HG02884 (cell line): ENCODE measurements at regions not wholly inside any gene's neighbourhood (a gene's known extent, or its start where the extent isn't known, plus 50 kb on each side); places are given as distances from the start of the nearest gene placed in this dataset.

Experiments used
- ATAC-seq: cut with Tn5 transposase; IDR thresholded peaks from one replicate; pipeline ENCODE4 v1.9.1; 2021; ENCODE audit warnings: mild to moderate bottlenecking, moderate library complexity; ENCODE audit not compliant: unreplicated experiment

GRCh38 chr3:147924755-147925154, 515.6 kb downstream of the ZIC1 start:
- no peak for ATAC-seq

GRCh38 chr3:147925272-147925671, 516.1 kb downstream of the ZIC1 start:
- ATAC-seq = no peak

- ATAC-seq = no peak
These were observed 521.2 kb downstream of the ZIC1 start for GRCh38 chr3:147930232-147930807.

GRCh38 chr3:147934451-147935180, 525.5 kb downstream of the ZIC1 start:
- no peak for ATAC-seq

- no peak for ATAC-seq
These were observed 528.2 kb downstream of the ZIC1 start for GRCh38 chr3:147937341-147937740.

- ATAC-seq = no peak
These were observed 528.7 kb downstream of the ZIC1 start for GRCh38 chr3:147937891-147938290.

- ATAC-seq = no peak
These were observed 530.3 kb downstream of the ZIC1 start for GRCh38 chr3:147939425-147939824.

- no peak for ATAC-seq
These were observed 530.7 kb downstream of the ZIC1 start for GRCh38 chr3:147939839-147940238.

- ATAC-seq = no peak
These were observed 531.4 kb downstream of the ZIC1 start for GRCh38 chr3:147940405-147941193.

GRCh38 chr3:147941969-147942368, 532.8 kb downstream of the ZIC1 start:
- ATAC-seq = no peak

- ATAC-seq = no peak
These were observed 534.2 kb downstream of the ZIC1 start for GRCh38 chr3:147943265-147943945.

- peak; percentile 62 for ATAC-seq
These were observed 536.9 kb downstream of the ZIC1 start for GRCh38 chr3:147945968-147946519.

GRCh38 chr3:147956615-147957014, 547.5 kb downstream of the ZIC1 start:
- ATAC-seq = no peak

GRCh38 chr3:147958754-147959153, 549.6 kb downstream of the ZIC1 start:
- no peak for ATAC-seq

- no peak for ATAC-seq
These were observed 551.6 kb downstream of the ZIC1 start for GRCh38 chr3:147960786-147961185.

- ATAC-seq = no peak
These were observed 553.4 kb downstream of the ZIC1 start for GRCh38 chr3:147962408-147963164.

GRCh38 chr3:147963711-147964110, 554.5 kb downstream of the ZIC1 start:
- no peak for ATAC-seq

- no peak for ATAC-seq
These were observed 566.0 kb downstream of the ZIC1 start for GRCh38 chr3:147975165-147975564.

GRCh38 chr3:147977001-147977400, 567.8 kb downstream of the ZIC1 start:
- ATAC-seq = no peak

GRCh38 chr3:147987549-147987948, 578.4 kb downstream of the ZIC1 start:
- ATAC-seq = no peak
